ENCODE measurements at regions not wholly inside any gene's neighbourhood (a gene's known extent, or its start where the extent isn't known, plus 50 kb on each side); places are given as distances from the start of the nearest gene placed in this dataset.

DNA sequence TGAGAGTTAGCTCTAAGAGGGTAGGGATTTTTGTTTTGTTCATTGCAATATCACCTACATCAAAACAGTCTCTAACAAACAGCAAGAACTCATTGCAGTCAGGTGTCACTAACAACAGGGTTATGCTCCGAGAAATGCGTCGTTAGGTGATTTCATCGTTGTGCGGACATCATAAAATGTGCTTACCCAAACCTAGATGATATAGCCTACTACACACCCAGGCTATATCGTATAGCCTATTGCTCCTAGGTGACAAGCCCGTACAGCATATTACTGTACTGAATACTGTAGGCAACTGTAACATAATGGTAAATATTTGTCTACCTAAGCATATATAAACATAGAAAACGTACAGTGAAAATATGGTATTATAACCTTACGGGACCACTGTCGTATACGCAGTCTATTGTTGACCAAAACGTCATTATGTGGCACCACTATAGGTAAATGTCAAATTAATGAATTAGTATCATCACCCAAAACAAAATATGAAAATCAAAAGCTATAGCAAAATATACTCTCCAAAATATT, 49.9 kb upstream of the TAB2 start (continued):
- TF ChIP-seq ETV6 (IDR thresholded peaks at IDR 0.05; ENCODE audit: borderline replicate concordance in 1 of 2, low read depth in 2 of 2, low read length in 1 of 2) (no peak), ETV6 (CRISPR knock-in tag; IDR thresholded peaks at IDR 0.05; ENCODE audit: borderline replicate concordance) (no peak), ZNF766 (CRISPR knock-in tag; conservative IDR thresholded peaks at IDR 0.05) (no peak), ARHGAP35 (IDR thresholded peaks at IDR 0.05; ENCODE audit: partially characterized antibody) (no peak), NFYB (IDR thresholded peaks at IDR 0.05; ENCODE audit: extremely low read depth, insufficient read length) (no peak), HIVEP1 (CRISPR knock-in tag; IDR thresholded peaks at IDR 0.05) (no peak), EP400 (IDR thresholded peaks at IDR 0.05) (no peak), SLC30A9 (CRISPR knock-in tag; IDR thresholded peaks at IDR 0.05) (no peak), CTCF (IDR thresholded peaks at IDR 0.05 in 2 of 3, conservative IDR thresholded peaks at IDR 0.05 in 1 of 3; ENCODE audit: insufficient read depth in 2 of 3, low read depth in 1 of 3, low read length in 3 of 3) (no peak)
- TF ChIP-seq, protein P1, sequence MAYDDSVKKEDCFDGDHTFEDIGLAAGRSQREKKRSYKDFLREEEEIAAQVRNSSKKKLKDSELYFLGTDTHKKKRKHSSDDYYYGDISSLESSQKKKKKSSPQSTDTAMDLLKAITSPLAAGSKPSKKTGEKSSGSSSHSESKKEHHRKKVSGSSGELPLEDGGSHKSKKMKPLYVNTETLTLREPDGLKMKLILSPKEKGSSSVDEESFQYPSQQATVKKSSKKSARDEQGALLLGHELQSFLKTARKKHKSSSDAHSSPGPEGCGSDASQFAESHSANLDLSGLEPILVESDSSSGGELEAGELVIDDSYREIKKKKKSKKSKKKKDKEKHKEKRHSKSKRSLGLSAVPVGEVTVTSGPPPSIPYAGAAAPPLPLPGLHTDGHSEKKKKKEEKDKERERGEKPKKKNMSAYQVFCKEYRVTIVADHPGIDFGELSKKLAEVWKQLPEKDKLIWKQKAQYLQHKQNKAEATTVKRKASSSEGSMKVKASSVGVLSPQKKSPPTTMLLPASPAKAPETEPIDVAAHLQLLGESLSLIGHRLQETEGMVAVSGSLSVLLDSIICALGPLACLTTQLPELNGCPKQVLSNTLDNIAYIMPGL (CRISPR knock-in tag; IDR thresholded peaks at IDR 0.05): no peak
